Hepatocyte (in vitro differentiated cells): ENCODE measurements at regions not wholly inside any gene's neighbourhood (a gene's known extent, or its start where the extent isn't known, plus 50 kb on each side); places are given as distances from the start of the nearest gene placed in this dataset.

Experiments used
- EZH2phosphoT487 ChIP-seq: fragments of 200-600 bp; sonication (generic); IDR thresholded peaks from one replicate; pipeline ENCODE4 v1.6.1; 2018; ENCODE audit warnings: antibody characterized with exemption, mild to moderate bottlenecking, low read depth, moderate library complexity; ENCODE audit not compliant: unreplicated experiment, severe bottlenecking
- TF ChIP-seq, protein P1 (sequence below): fragments of 200-600 bp; sonication (generic); IDR thresholded peaks from 2 replicates; pipeline ENCODE4 v1.5.1; 2016; ENCODE audit warnings: antibody characterized with exemption, mild to moderate bottlenecking; ENCODE audit not compliant: poor library complexity

DNA sequence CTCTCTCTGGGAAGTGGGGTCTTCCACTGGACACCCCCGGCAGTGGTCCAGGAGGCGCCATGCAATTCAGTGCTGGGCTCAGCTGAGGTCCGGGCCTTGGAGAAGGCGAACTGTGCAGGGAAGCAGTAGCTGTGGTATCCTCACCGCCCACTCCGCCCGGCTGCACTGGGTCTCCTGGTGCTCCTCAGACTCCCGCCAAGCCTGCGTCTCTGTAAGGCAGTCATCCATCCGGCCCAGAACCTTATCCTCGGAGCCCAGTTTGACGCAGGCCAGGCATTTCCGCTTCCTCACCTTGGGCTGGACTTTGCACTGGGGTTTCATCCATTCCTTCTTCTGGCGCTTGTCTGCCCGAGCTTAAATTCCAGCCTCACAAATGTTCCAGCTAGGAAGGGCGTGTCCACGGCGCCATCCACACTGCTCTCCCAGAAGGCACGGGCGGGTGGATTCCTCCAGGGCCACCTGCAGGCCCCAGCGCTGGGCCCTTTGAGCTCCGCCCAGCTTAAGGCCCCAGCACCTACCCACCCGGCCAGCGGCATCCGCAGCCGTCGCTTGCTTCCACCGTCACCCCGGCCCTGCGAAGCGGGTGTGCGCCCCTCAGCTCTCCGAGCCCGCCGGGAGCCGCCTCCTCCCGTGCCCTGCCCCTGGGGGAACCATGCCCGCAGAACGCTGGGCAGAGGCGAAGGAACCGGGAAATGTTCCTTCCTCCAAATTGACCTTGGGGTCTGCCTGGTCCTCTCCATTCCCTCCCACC is 1884.8 kb downstream of the TP53TG3F start:
- TF ChIP-seq, protein P1, sequence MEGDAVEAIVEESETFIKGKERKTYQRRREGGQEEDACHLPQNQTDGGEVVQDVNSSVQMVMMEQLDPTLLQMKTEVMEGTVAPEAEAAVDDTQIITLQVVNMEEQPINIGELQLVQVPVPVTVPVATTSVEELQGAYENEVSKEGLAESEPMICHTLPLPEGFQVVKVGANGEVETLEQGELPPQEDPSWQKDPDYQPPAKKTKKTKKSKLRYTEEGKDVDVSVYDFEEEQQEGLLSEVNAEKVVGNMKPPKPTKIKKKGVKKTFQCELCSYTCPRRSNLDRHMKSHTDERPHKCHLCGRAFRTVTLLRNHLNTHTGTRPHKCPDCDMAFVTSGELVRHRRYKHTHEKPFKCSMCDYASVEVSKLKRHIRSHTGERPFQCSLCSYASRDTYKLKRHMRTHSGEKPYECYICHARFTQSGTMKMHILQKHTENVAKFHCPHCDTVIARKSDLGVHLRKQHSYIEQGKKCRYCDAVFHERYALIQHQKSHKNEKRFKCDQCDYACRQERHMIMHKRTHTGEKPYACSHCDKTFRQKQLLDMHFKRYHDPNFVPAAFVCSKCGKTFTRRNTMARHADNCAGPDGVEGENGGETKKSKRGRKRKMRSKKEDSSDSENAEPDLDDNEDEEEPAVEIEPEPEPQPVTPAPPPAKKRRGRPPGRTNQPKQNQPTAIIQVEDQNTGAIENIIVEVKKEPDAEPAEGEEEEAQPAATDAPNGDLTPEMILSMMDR = no peak
- no peak for TF ChIP-seq EZH2phosphoT487
